Gastrocnemius medialis (tissue), 4 donors: ENCODE measurements at regions not wholly inside any gene's neighbourhood (a gene's known extent, or its start where the extent isn't known, plus 50 kb on each side); places are given as distances from the start of the nearest gene placed in this dataset.
"Not testable (repeated sequence)": the region's sequence is repeated elsewhere in the genome, so short reads cannot be mapped to it uniquely, and the experiment has no call there.

Source experiments
- ATAC-seq, 2 donors: fragments of 150-250 bp; one replicate each; pipeline ENCODE4 v1.9.1; 2016
- DNase-seq, 2 donors: peaks; one replicate each; pipeline ENCODE4 v3.0.0-alpha.2; 2019
- H3K27ac ChIP-seq, 4 donors: fragments of 200-600 bp; sonication (generic); 1 replicate in 1 of 4; 2 replicates in 3 of 4; pipeline ENCODE4 v1.5.1; 2016 to 2018; ENCODE audit warnings: mild to moderate bottlenecking in 2 of 4, moderate library complexity in 1 of 4
- H3K27me3 ChIP-seq, 3 donors: fragments of 200-600 bp; sonication (generic) in 2 of 3; 1 replicate in 1 of 3; 2 replicates in 2 of 3; pipeline versions ENCODE4 v1.5.1 to v1.6.0; 2016 to 2019; ENCODE audit warnings: mild to moderate bottlenecking in 1 of 3, moderate library complexity in 1 of 3
- H3K36me3 ChIP-seq, 2 donors: fragments of 200-600 bp; sonication (generic) in 1 of 2; one replicate each; pipeline ENCODE4 v1.5.1; 2017 to 2018
- H3K4me1 ChIP-seq, 2 donors: fragments of 200-600 bp; sonication (generic) in 1 of 2; one replicate each; pipeline ENCODE4 v1.5.1; 2016 to 2017; ENCODE audit warnings: mild to moderate bottlenecking in 2 of 2
- H3K4me3 ChIP-seq, 4 donors: fragments of 200-600 bp; sonication (generic) in 3 of 4; 1 replicate in 1 of 4; 2 replicates in 3 of 4; pipeline ENCODE4 v1.5.1; 2016 to 2019; ENCODE audit warnings: mild to moderate bottlenecking in 2 of 4
- H3K9me3 ChIP-seq, 3 donors: fragments of 200-600 bp; sonication (generic) in 2 of 3; 1 replicate in 1 of 3; 2 replicates in 2 of 3; pipeline ENCODE4 v1.5.1; 2016 to 2019
- POLR2A ChIP-seq, 2 donors: fragments of 450-650 bp; IDR thresholded peaks; one replicate each; pipeline ENCODE4 v1.6.1; 2017; ENCODE audit warnings: antibody characterized with exemption in 2 of 2, mild to moderate bottlenecking in 2 of 2, moderate library complexity in 2 of 2
- in situ Hi-C, 4 donors: fragments of 200-750 bp; cut with MboI; loops; one replicate each; pipeline versions ENCODE4 v1.15.0 to v1.8.0; 2017; ENCODE audit warnings: low sequenced_read_pairs in 4 of 4
- intact Hi-C: fragments of 100-400 bp; cut with DNase I; formaldehyde crosslinking; loops from one replicate; pipeline ENCODE4 v1.15.1; 2023; ENCODE audit warnings: low total_unique reads
- TF ChIP-seq, protein P1 (sequence below), 5 experiments: fragments of 450-650 bp in 3 of 5; fragments of 200-600 bp in 2 of 5; sonication (generic) in 2 of 5; IDR thresholded peaks in 4 of 5; conservative IDR thresholded peaks in 1 of 5; 1 replicate in 4 of 5; 2 replicates in 1 of 5; pipeline ENCODE4 v1.5.1; 2016 to 2019; ENCODE audit warnings: antibody characterized with exemption in 5 of 5, mild to moderate bottlenecking in 3 of 5, moderate library complexity in 3 of 5

DNA sequence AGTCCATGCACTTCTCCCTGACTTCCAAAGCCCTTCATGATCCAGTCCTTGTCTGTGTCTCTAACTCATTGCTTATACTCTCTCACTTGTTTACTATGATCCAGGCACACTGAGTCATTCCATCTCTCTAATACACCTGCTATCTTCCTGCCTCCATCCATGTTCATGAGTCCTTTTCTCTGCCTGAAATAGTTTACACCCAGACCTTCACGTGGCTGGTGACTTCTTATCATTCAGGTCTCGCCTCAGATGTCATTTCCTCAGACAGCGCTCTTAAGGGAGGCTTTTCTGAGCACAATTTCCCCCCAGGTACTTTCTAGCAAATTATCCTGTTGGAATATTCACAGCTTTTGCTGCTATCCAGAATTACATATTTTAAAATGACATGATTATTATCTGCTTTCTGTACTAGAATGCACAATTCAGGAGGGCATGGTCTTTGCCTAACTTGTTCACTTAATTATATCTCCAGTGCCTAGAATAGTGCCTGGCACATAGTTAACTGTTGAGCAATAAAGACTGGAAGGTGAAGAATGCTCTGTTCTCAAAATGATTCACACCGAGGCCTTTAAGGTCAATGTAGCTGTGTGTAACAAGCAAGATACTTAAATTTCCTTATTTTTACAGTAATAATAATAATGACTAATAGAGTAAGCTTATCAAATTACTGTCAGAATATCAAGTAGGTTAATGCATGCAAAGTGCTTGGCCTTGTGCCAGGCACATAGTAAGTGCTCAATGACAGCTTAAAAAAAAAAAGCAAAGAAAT is 183.7 kb upstream of the SPRY2 start:
- Histone ChIP-seq H3K27ac (no peak overlapping the region), H3K27me3 (no peaks in the 10 kb centered on the region), H3K36me3 (no peaks in the 10 kb centered on the region), H3K9me3 (no peaks in the 10 kb centered on the region), H3K4me1 (no peaks in the 10 kb centered on the region), H3K4me3 (no peak overlapping the region)
- intact Hi-C loops = no loop called here
- in situ Hi-C loops = no loop called here
- DNase-seq = no peak
- TF ChIP-seq, protein P1, sequence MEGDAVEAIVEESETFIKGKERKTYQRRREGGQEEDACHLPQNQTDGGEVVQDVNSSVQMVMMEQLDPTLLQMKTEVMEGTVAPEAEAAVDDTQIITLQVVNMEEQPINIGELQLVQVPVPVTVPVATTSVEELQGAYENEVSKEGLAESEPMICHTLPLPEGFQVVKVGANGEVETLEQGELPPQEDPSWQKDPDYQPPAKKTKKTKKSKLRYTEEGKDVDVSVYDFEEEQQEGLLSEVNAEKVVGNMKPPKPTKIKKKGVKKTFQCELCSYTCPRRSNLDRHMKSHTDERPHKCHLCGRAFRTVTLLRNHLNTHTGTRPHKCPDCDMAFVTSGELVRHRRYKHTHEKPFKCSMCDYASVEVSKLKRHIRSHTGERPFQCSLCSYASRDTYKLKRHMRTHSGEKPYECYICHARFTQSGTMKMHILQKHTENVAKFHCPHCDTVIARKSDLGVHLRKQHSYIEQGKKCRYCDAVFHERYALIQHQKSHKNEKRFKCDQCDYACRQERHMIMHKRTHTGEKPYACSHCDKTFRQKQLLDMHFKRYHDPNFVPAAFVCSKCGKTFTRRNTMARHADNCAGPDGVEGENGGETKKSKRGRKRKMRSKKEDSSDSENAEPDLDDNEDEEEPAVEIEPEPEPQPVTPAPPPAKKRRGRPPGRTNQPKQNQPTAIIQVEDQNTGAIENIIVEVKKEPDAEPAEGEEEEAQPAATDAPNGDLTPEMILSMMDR (IDR thresholded peaks at IDR 0.05 in 4 of 5, conservative IDR thresholded peaks at IDR 0.05 in 1 of 5) = no peak
- TF ChIP-seq POLR2A (IDR thresholded peaks at IDR 0.05) = no peak
- ATAC-seq = no peak

DNA sequence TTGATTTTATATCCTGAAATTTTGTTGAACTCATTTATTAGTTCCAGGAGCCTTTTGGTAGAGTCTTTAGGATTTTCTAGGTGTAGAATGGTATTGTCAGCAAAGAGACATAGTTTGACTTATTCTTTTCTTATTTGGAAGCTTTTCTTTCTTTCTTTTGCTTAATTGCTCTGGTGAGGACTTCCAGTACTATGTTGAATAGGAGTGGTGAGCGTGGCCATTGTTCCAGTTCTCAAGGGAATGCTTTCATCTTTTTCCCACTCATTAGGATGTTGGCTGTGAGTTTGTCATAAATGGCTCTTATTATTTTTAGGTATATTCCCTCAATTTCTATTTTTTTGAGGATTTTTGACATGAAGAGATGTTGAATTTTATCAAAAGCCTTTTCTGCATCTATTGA is 182.2 kb upstream of the SPRY2 start:
- DNase-seq = no peak
- intact Hi-C loops (no loop called here), in situ Hi-C loops (no loop called here)
- Histone ChIP-seq H3K27me3 (no peaks in the 10 kb centered on the region), H3K27ac (no peak overlapping the region), H3K4me1 (no peaks in the 10 kb centered on the region), H3K9me3 (no peaks in the 10 kb centered on the region), H3K4me3 (no peak overlapping the region), H3K36me3 (no peaks in the 10 kb centered on the region)
- no peak for TF ChIP-seq POLR2A (IDR thresholded peaks at IDR 0.05)
- TF ChIP-seq, protein P1 (IDR thresholded peaks at IDR 0.05 in 4 of 5, conservative IDR thresholded peaks at IDR 0.05 in 1 of 5) = no peak
- no peak for ATAC-seq

DNA sequence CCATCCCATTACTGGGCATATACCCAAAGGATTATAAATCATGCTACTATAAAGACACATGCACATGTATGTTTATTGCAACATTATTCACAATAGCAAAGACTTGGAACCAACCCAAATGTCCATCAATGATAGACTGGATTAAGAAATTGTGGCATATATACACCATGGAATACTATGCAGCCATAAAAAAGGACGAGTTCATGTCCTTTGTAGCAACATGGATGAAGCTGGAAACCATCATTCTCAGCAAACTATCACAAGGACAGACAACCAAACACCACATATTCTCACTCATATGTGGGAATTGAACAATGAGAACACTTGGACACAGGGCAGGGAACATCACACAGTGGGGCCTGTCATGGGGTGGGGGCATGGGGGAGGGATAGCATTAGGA is 181.5 kb upstream of the SPRY2 start:
- DNase-seq, H3K9me3 ChIP-seq, intact Hi-C loops, H3K4me1 ChIP-seq, ATAC-seq, H3K27me3 ChIP-seq, H3K27ac ChIP-seq, H3K36me3 ChIP-seq, H3K4me3 ChIP-seq, in situ Hi-C loops: not testable (repeated sequence)

DNA sequence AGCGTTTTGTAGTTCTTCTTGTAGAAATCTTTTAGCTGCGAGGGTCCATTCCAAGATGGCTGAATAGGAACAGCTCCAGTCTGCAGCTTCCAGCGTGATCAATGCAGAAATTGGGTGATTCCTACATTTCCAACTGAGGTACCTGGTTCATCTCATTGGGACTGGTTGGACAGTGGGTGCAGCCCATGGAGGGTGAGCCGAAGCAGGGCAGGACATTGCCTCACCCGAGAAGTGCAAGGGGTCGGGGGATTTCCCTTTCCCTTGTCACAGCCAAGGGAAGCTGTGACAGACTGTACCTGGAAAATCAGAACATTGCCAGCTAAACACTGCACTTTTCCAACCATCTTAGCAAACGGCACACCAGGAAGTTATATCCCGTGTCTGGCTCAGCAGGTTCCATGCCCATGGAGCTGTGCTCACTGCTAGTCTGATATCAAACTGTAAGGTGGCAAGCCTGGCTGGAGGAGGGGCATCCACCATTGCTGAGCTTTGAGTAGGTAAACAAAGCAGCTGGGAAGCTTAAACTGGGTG is 176.0 kb upstream of the SPRY2 start:
- no peaks in the 10 kb centered on the region for H3K36me3 ChIP-seq
- H3K27me3 ChIP-seq = no peaks in the 10 kb centered on the region
- H3K9me3 ChIP-seq = no peaks in the 10 kb centered on the region
- no peak for TF ChIP-seq POLR2A (IDR thresholded peaks at IDR 0.05)
- TF ChIP-seq, protein P1 (IDR thresholded peaks at IDR 0.05 in 4 of 5, conservative IDR thresholded peaks at IDR 0.05 in 1 of 5) = no peak
- DNase-seq (no peak), ATAC-seq (no peak)
- no peak overlapping the region for H3K4me3 ChIP-seq
- no peak overlapping the region for H3K27ac ChIP-seq
- no peaks in the 10 kb centered on the region for H3K4me1 ChIP-seq
- intact Hi-C loops (no loop called here), in situ Hi-C loops (no loop called here)

DNA sequence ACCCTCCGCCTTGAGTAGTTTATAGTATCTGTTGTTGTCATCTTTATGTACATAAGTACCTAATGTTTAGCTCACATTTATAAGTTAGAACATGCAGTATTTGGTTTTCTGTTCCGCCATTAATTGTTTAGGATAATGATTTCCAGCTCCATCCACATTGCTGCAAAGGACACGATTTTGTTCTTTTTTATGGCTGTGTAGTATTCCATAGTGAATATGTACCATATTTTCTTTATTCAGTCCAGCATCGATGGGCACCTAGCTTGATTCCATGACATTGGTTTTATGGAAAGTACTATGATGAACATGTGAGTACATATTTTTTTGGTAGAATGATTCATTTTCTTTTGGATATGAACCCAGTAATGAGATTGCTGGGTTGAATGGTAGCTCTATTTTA is 174.4 kb upstream of the SPRY2 start:
- Histone ChIP-seq H3K9me3 (no peaks in the 10 kb centered on the region), H3K36me3 (no peaks in the 10 kb centered on the region), H3K27ac (no peak overlapping the region), H3K27me3 (no peaks in the 10 kb centered on the region), H3K4me1 (no peaks in the 10 kb centered on the region), H3K4me3 (no peak overlapping the region)
- ATAC-seq (no peak), DNase-seq (no peak)
- intact Hi-C loops (no loop called here), in situ Hi-C loops (no loop called here)
- TF ChIP-seq, protein P1 (IDR thresholded peaks at IDR 0.05 in 4 of 5, conservative IDR thresholded peaks at IDR 0.05 in 1 of 5) = no peak
- no peak for TF ChIP-seq POLR2A (IDR thresholded peaks at IDR 0.05)
